ENCODE measurements at regions not wholly inside any gene's neighbourhood (a gene's known extent, or its start where the extent isn't known, plus 50 kb on each side); places are given as distances from the start of the nearest gene placed in this dataset.

GRCh38 chr3:62987721-62988120, 112.5 kb upstream of the CADPS start:
- Mint-ChIP-seq H3K36me3 (ENCODE audit: unreplicated experiment) (no peaks in the 10 kb centered on the region), H3K27ac (ENCODE audit: unreplicated experiment) (no peak overlapping the region), H3K27me3 (ENCODE audit: unreplicated experiment) (no peaks in the 10 kb centered on the region), H3K4me1 (ENCODE audit: unreplicated experiment) (no peaks in the 10 kb centered on the region), H3K9me3 (ENCODE audit: unreplicated experiment) (peaks cover 4% of the 10 kb centered on the region), H3K4me3 (ENCODE audit: unreplicated experiment) (no peak overlapping the region)
- DNase-seq (ENCODE audit: extremely low spot score, unreplicated experiment) = no peak
- TF ChIP-seq CTCF (IDR thresholded peaks at IDR 0.05) = no peak

GRCh38 chr3:62990704-62991413, 115.6 kb upstream of the CADPS start:
- H3K9me3 Mint-ChIP-seq (ENCODE audit: unreplicated experiment) = peaks cover 4% of the 10 kb centered on the region
- no peak for DNase-seq (ENCODE audit: extremely low spot score, unreplicated experiment)
- no peak overlapping the region for H3K4me3 Mint-ChIP-seq (ENCODE audit: unreplicated experiment)
- H3K4me1 Mint-ChIP-seq (ENCODE audit: unreplicated experiment) = no peaks in the 10 kb centered on the region
- H3K27ac Mint-ChIP-seq (ENCODE audit: unreplicated experiment) = no peak overlapping the region
- H3K27me3 Mint-ChIP-seq (ENCODE audit: unreplicated experiment) = no peaks in the 10 kb centered on the region
- no peaks in the 10 kb centered on the region for H3K36me3 Mint-ChIP-seq (ENCODE audit: unreplicated experiment)
- TF ChIP-seq CTCF (IDR thresholded peaks at IDR 0.05) = no peak

- Mint-ChIP-seq H3K9me3 (ENCODE audit: unreplicated experiment) (peaks cover 4% of the 10 kb centered on the region), H3K4me1 (ENCODE audit: unreplicated experiment) (no peaks in the 10 kb centered on the region), H3K27me3 (ENCODE audit: unreplicated experiment) (no peaks in the 10 kb centered on the region), H3K36me3 (ENCODE audit: unreplicated experiment) (no peaks in the 10 kb centered on the region), H3K4me3 (ENCODE audit: unreplicated experiment) (no peak overlapping the region), H3K27ac (ENCODE audit: unreplicated experiment) (no peak overlapping the region)
- TF ChIP-seq CTCF (IDR thresholded peaks at IDR 0.05) = no peak
- no peak for DNase-seq (ENCODE audit: extremely low spot score, unreplicated experiment)
These were observed 117.3 kb upstream of the CADPS start for GRCh38 chr3:62992520-62992919.

- no peak overlapping the region for H3K27ac Mint-ChIP-seq (ENCODE audit: unreplicated experiment)
- H3K27me3 Mint-ChIP-seq (ENCODE audit: unreplicated experiment) = no peaks in the 10 kb centered on the region
- no peak for TF ChIP-seq CTCF (IDR thresholded peaks at IDR 0.05)
- H3K4me3 Mint-ChIP-seq (ENCODE audit: unreplicated experiment) = no peak overlapping the region
- H3K9me3 Mint-ChIP-seq (ENCODE audit: unreplicated experiment) = peaks cover 3% of the 10 kb centered on the region
- no peak for DNase-seq (ENCODE audit: extremely low spot score, unreplicated experiment)
- H3K36me3 Mint-ChIP-seq (ENCODE audit: unreplicated experiment) = no peaks in the 10 kb centered on the region
- H3K4me1 Mint-ChIP-seq (ENCODE audit: unreplicated experiment) = no peaks in the 10 kb centered on the region
These were observed 119.9 kb upstream of the CADPS start for GRCh38 chr3:62995119-62995518.

- Mint-ChIP-seq H3K4me3 (ENCODE audit: unreplicated experiment) (no peak overlapping the region), H3K27ac (ENCODE audit: unreplicated experiment) (no peak overlapping the region), H3K36me3 (ENCODE audit: unreplicated experiment) (no peaks in the 10 kb centered on the region), H3K27me3 (ENCODE audit: unreplicated experiment) (no peaks in the 10 kb centered on the region), H3K4me1 (ENCODE audit: unreplicated experiment) (no peaks in the 10 kb centered on the region), H3K9me3 (ENCODE audit: unreplicated experiment) (peaks cover 3% of the 10 kb centered on the region)
- no peak for DNase-seq (ENCODE audit: extremely low spot score, unreplicated experiment)
- TF ChIP-seq CTCF (IDR thresholded peaks at IDR 0.05) = no peak
These were observed 120.3 kb upstream of the CADPS start for GRCh38 chr3:62995530-62995929.

Measured in osteocyte (in vitro differentiated cells).